Tibial nerve (tissue), 4 donors: ENCODE measurements at regions not wholly inside any gene's neighbourhood (a gene's known extent, or its start where the extent isn't known, plus 50 kb on each side); places are given as distances from the start of the nearest gene placed in this dataset.

Experiments
- EP300 ChIP-seq, 2 donors: sonication (generic); formaldehyde crosslinking; IDR thresholded peaks; one replicate each; pipeline ENCODE4 v1.6.1; 2017; ENCODE audit warnings: antibody characterized with exemption in 2 of 2, mild to moderate bottlenecking in 1 of 2
- TF ChIP-seq, protein P1 (sequence below), 5 experiments: fragments of 200-600 bp in 3 of 5; fragments of 450-650 bp in 2 of 5; sonication (generic) in 3 of 5; IDR thresholded peaks; one replicate each; pipeline ENCODE4 v1.5.1; 2016 to 2019; ENCODE audit warnings: antibody characterized with exemption in 5 of 5, mild to moderate bottlenecking in 3 of 5, moderate library complexity in 2 of 5

DNA sequence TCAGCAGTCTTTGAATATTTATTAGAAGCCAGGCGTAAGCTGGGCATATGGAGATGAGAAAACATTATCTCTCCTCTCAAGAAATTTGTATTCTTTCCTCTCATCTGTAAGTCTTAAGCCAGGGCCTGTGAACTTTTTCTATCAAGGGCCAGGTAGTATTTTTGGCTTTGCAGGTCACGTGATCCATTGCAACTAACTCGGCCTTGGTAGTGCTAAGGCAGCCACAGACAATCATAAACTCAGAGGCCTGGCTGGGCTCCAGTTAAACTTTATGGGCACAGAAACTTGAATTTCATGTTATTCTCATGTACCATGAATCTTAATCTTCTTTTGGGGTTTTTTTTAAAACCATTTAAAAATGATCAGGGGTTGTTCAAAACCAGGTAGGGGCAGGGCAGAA is 117.4 kb upstream of the PELI2 start:
- no peak for TF ChIP-seq EP300 (IDR thresholded peaks at IDR 0.05)
- TF ChIP-seq, protein P1, sequence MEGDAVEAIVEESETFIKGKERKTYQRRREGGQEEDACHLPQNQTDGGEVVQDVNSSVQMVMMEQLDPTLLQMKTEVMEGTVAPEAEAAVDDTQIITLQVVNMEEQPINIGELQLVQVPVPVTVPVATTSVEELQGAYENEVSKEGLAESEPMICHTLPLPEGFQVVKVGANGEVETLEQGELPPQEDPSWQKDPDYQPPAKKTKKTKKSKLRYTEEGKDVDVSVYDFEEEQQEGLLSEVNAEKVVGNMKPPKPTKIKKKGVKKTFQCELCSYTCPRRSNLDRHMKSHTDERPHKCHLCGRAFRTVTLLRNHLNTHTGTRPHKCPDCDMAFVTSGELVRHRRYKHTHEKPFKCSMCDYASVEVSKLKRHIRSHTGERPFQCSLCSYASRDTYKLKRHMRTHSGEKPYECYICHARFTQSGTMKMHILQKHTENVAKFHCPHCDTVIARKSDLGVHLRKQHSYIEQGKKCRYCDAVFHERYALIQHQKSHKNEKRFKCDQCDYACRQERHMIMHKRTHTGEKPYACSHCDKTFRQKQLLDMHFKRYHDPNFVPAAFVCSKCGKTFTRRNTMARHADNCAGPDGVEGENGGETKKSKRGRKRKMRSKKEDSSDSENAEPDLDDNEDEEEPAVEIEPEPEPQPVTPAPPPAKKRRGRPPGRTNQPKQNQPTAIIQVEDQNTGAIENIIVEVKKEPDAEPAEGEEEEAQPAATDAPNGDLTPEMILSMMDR (IDR thresholded peaks at IDR 0.05): no peak
